Fibroblast of skin of back (primary cell): ENCODE measurements at regions not wholly inside any gene's neighbourhood (a gene's known extent, or its start where the extent isn't known, plus 50 kb on each side); places are given as distances from the start of the nearest gene placed in this dataset.
"Not testable (repeated sequence)": the region's sequence is repeated elsewhere in the genome, so short reads cannot be mapped to it uniquely, and the experiment has no call there.

Experiments
- DNase-seq: peaks from one replicate; pipeline ENCODE4 v3.0.0-alpha.2; 2013

- DNase-seq, result no peak
These were observed 290.6 kb upstream of the GRID2 start for GRCh38 chr4:92012899-92013867.

GRCh38 chr4:92014067-92014466 is 289.7 kb upstream of the GRID2 start:
- no peak for DNase-seq

- no peak for DNase-seq
These were observed 282.6 kb upstream of the GRID2 start for GRCh38 chr4:92021203-92021602.

- DNase-seq, result no peak
These were observed 282.0 kb upstream of the GRID2 start for GRCh38 chr4:92021788-92022187.

GRCh38 chr4:92028830-92029229 is 274.9 kb upstream of the GRID2 start:
- DNase-seq, result not testable (repeated sequence)

- DNase-seq, result no peak
These were observed 271.9 kb upstream of the GRID2 start for GRCh38 chr4:92031825-92032224.

- no peak for DNase-seq
These were observed 268.1 kb upstream of the GRID2 start for GRCh38 chr4:92035666-92036065.

- DNase-seq, result no peak
These were observed 258.0 kb upstream of the GRID2 start for GRCh38 chr4:92045718-92046117.

GRCh38 chr4:92047209-92047875 is 256.4 kb upstream of the GRID2 start:
- no peak for DNase-seq

GRCh38 chr4:92050875-92051274 is 252.9 kb upstream of the GRID2 start:
- DNase-seq, result no peak

- no peak for DNase-seq
These were observed 244.2 kb upstream of the GRID2 start for GRCh38 chr4:92059615-92060014.

GRCh38 chr4:92060333-92060732 is 243.4 kb upstream of the GRID2 start:
- no peak for DNase-seq

GRCh38 chr4:92064574-92064973 is 239.2 kb upstream of the GRID2 start:
- no peak for DNase-seq

GRCh38 chr4:92066485-92066884 is 237.3 kb upstream of the GRID2 start:
- DNase-seq, result no peak

- DNase-seq, result no peak
These were observed 232.2 kb upstream of the GRID2 start for GRCh38 chr4:92071587-92071986.

GRCh38 chr4:92074839-92075238 is 228.9 kb upstream of the GRID2 start:
- DNase-seq, result no peak

- no peak for DNase-seq
These were observed 212.9 kb upstream of the GRID2 start for GRCh38 chr4:92090887-92091286.

- no peak for DNase-seq
These were observed 212.4 kb upstream of the GRID2 start for GRCh38 chr4:92091335-92091734.

GRCh38 chr4:92099861-92100260 is 203.9 kb upstream of the GRID2 start:
- DNase-seq, result no peak

GRCh38 chr4:92100975-92101374 is 202.8 kb upstream of the GRID2 start:
- no peak for DNase-seq

- peak; percentile 1 for DNase-seq
These were observed 202.0 kb upstream of the GRID2 start for GRCh38 chr4:92101737-92102172.

- no peak for DNase-seq
These were observed 199.3 kb upstream of the GRID2 start for GRCh38 chr4:92104506-92104905.

GRCh38 chr4:92106816-92107215 is 196.9 kb upstream of the GRID2 start:
- DNase-seq, result no peak

GRCh38 chr4:92111493-92111892 is 192.3 kb upstream of the GRID2 start:
- DNase-seq, result no peak
